Transverse colon (tissue), 3 donors: ENCODE measurements at regions not wholly inside any gene's neighbourhood (a gene's known extent, or its start where the extent isn't known, plus 50 kb on each side); places are given as distances from the start of the nearest gene placed in this dataset.

ENCODE experiments used
- CTCF ChIP-seq, 5 experiments: fragments of 200-600 bp in 3 of 5; fragments of 450-650 bp in 2 of 5; sonication (generic) in 3 of 5; IDR thresholded peaks; 1 replicate in 2 of 5; 2 replicates in 3 of 5; pipeline ENCODE4 v1.5.1; 2016 to 2017; ENCODE audit warnings: antibody characterized with exemption in 5 of 5, inconsistent platforms in 3 of 5, mild to moderate bottlenecking in 2 of 5, moderate library complexity in 1 of 5
- EP300 ChIP-seq: sonication (generic); formaldehyde crosslinking; IDR thresholded peaks from one replicate; pipeline ENCODE4 v1.6.1; 2017; ENCODE audit warnings: antibody characterized with exemption, low read depth

- no peak for TF ChIP-seq CTCF (IDR thresholded peaks at IDR 0.05)
- TF ChIP-seq EP300 = no peak
Observed at GRCh38 chr18:29494371-29494770, 1317.4 kb upstream of the CDH2 start.
